Duodenal mucosa (tissue), 2 donors: ENCODE measurements at regions not wholly inside any gene's neighbourhood (a gene's known extent, or its start where the extent isn't known, plus 50 kb on each side); places are given as distances from the start of the nearest gene placed in this dataset.
"Not testable (repeated sequence)": the region's sequence is repeated elsewhere in the genome, so short reads cannot be mapped to it uniquely, and the experiment has no call there.

ENCODE experiments used
- H3K27ac ChIP-seq: one replicate; pipeline ENCODE4 v1.7.0; 2013; ENCODE audit warnings: low read depth, low read length
- H3K27me3 ChIP-seq, 2 donors: one replicate each; pipeline ENCODE4 v1.7.0; 2013; ENCODE audit warnings: low read length in 2 of 2, control low read depth in 1 of 2; ENCODE audit not compliant: insufficient read depth in 2 of 2, control insufficient read depth in 1 of 2
- H3K36me3 ChIP-seq, 2 donors: one replicate each; pipeline ENCODE4 v1.7.0; 2013; ENCODE audit warnings: low read length in 2 of 2, control low read depth in 1 of 2; ENCODE audit not compliant: insufficient read depth in 2 of 2, control insufficient read depth in 1 of 2
- H3K4me1 ChIP-seq, 2 donors: one replicate each; pipeline ENCODE4 v1.7.0; 2013; ENCODE audit warnings: low read length in 2 of 2, control low read depth in 1 of 2; ENCODE audit not compliant: insufficient read depth in 2 of 2, control insufficient read depth in 1 of 2
- H3K4me3 ChIP-seq, 2 donors: one replicate each; pipeline ENCODE4 v1.7.0; 2013; ENCODE audit warnings: low read length in 2 of 2, low read depth in 1 of 2
- H3K9ac ChIP-seq, 2 donors: one replicate each; pipeline ENCODE4 v1.7.0; 2013; ENCODE audit warnings: low read length in 2 of 2, low read depth in 1 of 2
- H3K9me3 ChIP-seq, 2 donors: one replicate each; pipeline ENCODE4 v1.7.0; 2013; ENCODE audit warnings: low read length in 2 of 2, control low read depth in 1 of 2; ENCODE audit not compliant: control insufficient read depth in 1 of 2

DNA sequence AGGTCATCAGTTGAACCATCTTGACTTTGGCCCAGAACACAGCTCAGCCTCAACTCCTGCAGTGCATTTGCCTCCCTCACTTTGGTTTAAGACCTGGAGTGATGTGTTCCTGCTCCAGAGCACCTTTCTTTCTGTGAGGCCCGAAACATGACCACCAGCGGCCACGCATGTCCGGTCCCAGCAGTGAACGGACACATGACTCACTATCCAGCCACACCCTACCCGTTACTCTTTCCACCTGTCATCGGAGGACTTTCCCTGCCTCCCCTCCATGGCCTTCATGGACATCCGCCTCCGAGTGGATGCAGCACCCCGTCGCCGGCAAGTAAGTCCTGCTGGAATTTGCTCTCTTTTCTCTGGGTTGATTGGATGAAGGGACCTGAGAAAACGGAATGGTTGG is 253.8 kb upstream of the RARB start:
- no peak overlapping the region for H3K4me3 ChIP-seq
- no peaks in the 10 kb centered on the region for H3K4me1 ChIP-seq
- H3K36me3 ChIP-seq = no peaks in the 10 kb centered on the region
- H3K27me3 ChIP-seq = no peaks in the 10 kb centered on the region
- no peak overlapping the region for H3K27ac ChIP-seq
- no peaks in the 10 kb centered on the region for H3K9me3 ChIP-seq
- H3K9ac ChIP-seq = no peak overlapping the region

DNA sequence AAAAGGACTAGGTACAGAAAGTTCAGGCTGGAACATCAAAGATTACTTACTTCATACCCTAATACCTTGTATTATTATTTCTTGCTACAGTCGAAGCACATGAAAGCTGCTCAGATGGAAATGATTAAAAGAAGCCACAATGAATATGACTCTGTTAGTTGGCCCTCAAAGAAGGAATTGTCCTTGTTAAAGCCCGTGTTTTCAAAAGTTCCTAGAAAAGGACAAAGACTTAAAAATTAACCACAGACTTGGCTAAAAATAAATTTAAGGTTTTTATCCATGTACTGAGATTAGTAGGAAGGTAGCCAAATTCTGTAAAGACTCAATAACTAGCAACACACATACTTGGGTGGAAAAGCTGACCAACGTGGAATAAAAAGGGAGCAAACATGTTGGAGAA is 251.0 kb upstream of the RARB start:
- Histone ChIP-seq H3K36me3 (no peaks in the 10 kb centered on the region), H3K4me1 (no peaks in the 10 kb centered on the region), H3K27ac (no peak overlapping the region), H3K9ac (no peak overlapping the region), H3K4me3 (no peak overlapping the region), H3K27me3 (no peaks in the 10 kb centered on the region), H3K9me3 (no peaks in the 10 kb centered on the region)

DNA sequence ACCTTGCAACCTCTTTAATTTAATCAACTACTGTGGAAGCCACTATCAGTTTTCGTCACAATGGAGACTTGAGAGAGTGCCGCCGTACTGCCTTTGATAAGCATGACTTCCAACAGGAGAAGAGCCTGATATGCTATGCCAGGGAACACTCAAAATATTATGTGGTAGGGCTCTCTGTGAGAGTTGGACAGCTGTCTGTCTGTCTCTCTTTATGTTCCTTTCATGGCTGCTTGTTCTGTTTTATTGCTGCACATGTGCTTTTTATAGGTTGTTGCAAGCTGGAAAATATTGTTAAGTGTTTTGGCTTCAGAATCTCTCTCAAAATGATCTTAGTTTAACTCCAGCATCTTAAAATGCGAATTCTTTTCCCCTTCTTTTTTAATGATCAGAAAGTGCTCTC is 249.4 kb upstream of the RARB start:
- Histone ChIP-seq H3K27ac (no peak overlapping the region), H3K36me3 (no peaks in the 10 kb centered on the region), H3K9ac (no peak overlapping the region), H3K4me3 (no peak overlapping the region), H3K27me3 (no peaks in the 10 kb centered on the region), H3K4me1 (no peaks in the 10 kb centered on the region), H3K9me3 (no peaks in the 10 kb centered on the region)

DNA sequence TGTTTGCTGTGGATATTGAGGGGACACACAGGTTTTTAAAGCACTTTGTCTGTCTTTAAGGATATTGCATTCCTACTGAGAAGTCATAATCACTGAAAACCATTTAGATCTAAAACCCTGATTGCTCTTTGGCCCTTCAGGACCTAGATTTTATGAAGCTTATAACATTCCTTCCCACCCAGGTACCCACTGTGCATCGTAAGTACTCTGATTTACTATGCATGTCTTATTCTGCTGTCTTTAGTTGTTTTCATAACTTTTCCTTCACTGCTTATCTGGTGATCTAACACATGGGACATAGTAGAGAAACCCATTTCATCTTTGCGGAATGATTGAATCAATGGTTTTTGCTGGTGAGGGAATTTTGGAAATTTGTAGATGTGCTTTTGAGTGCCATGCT is 247.0 kb upstream of the RARB start:
- H3K27ac ChIP-seq = no peak overlapping the region
- no peaks in the 10 kb centered on the region for H3K36me3 ChIP-seq
- H3K4me3 ChIP-seq = no peak overlapping the region
- no peaks in the 10 kb centered on the region for H3K4me1 ChIP-seq
- no peaks in the 10 kb centered on the region for H3K9me3 ChIP-seq
- no peak overlapping the region for H3K9ac ChIP-seq
- H3K27me3 ChIP-seq = no peaks in the 10 kb centered on the region

DNA sequence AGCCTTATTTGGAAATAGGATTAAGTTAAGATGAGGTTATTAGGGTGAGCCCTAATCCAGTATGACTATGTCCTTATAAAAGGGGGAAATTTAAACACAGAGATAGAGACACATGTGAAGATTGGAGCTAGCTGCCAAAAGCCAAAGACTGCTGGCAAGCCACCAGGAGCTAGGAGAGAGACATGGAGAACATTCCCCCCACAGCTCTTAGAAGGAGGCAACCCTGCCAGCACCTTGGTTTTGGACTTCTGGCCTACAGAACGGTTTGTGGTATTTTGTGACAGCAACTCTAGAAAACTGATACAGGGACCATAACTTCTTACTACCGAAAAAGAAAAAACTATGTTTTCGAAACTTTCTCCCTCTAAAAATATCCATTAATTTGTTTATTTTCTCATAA is 245.3 kb upstream of the RARB start:
- Histone ChIP-seq H3K4me3 (no peak overlapping the region), H3K9me3 (no peaks in the 10 kb centered on the region), H3K36me3 (no peaks in the 10 kb centered on the region), H3K27me3 (no peaks in the 10 kb centered on the region), H3K9ac (no peak overlapping the region), H3K27ac (no peak overlapping the region), H3K4me1 (no peaks in the 10 kb centered on the region)

DNA sequence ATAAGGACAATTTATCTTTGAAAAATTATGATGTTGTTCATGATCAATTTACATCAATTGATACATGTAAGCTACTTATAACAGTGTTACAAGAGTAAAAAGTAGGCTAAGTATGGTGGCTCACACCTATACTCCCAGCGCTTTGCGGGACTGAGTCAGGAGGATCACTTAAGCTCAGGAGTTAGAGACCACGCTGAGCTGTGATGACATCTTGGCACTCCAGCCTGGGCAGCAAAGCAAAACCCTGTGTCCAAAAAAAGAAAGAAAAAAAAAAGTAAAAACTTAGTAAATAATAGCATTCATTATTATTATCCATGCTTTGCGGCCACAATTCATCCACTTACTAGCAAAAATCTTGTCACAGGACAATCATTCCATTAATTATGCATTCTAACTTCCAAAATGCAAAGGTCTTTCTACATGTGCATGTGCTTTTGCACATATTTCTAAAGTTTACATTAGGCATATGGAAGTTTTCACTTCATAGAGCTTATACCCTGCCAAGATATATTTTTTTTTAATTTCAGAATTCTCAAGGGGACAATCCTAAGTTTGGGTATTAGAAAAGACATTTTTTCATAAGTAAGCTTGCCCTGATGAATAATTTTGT is 243.3 kb upstream of the RARB start:
- no peaks in the 10 kb centered on the region for H3K36me3 ChIP-seq
- no peaks in the 10 kb centered on the region for H3K9me3 ChIP-seq
- no peak overlapping the region for H3K4me3 ChIP-seq
- H3K27me3 ChIP-seq = no peaks in the 10 kb centered on the region
- H3K9ac ChIP-seq = no peak overlapping the region
- no peak overlapping the region for H3K27ac ChIP-seq
- H3K4me1 ChIP-seq = no peaks in the 10 kb centered on the region

DNA sequence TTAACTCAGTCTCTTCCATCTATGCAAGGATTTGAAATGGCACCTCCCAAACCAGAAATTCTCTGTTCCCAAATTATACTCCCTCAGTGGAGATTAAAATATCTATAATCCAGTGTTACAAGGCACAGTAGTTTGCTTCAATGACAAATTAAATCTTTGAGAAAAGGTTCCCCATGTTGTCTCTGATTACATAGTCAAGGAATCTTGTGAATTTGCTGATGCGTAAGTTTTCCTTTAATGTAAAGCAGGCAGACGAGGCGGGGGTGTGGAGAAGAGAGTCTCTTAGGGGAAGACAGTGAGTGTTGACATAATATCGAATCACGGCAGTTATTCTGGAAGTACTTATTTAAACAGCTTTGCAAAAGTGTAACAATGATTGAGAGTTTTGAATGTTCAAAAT is 236.4 kb upstream of the RARB start:
- Histone ChIP-seq H3K9me3 (no peaks in the 10 kb centered on the region), H3K9ac (no peak overlapping the region), H3K27ac (no peak overlapping the region), H3K4me1 (no peaks in the 10 kb centered on the region), H3K27me3 (no peaks in the 10 kb centered on the region), H3K36me3 (no peaks in the 10 kb centered on the region), H3K4me3 (no peak overlapping the region)

DNA sequence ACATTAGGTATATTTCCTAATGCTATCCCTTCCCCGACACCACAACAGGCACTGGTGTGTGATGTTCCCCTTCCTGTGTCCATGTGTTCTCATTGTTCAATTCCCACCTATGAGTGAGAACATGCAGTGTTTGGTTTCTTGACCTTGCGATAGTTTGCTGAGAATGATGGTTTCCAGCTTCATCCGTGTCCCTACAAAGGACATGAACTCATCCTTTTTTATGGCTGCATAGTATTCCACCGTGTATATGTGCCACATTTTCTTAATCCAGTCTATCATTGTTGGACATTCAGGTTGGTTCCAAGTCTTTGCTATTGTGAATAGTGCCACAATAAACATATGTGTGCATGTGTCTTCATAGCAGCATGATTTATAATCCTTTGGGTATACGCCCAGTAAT is 228.5 kb upstream of the RARB start:
- not testable (repeated sequence) for H3K4me3 ChIP-seq, H3K36me3 ChIP-seq, H3K9me3 ChIP-seq, H3K27ac ChIP-seq, H3K9ac ChIP-seq, H3K4me1 ChIP-seq, H3K27me3 ChIP-seq

DNA sequence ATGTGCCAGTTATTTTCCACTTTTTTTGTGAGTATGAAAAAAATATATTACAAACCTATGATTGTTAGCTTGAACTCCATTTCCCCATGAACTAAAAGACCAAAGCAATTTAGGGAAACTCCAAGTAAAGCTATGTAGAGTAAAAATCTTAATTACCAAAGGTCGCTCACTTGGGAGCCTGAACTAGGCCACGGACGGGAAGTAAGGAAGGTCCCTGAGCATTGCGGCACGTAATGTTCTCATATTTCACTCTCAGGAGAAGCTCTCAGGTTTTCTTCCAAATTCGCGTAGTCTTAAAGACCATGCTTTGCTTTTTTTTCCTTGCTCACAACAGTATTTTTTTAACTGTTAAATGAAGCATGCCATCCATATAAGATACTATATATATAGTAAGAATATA is 215.3 kb upstream of the RARB start:
- H3K9me3 ChIP-seq = no peaks in the 10 kb centered on the region
- no peak overlapping the region for H3K9ac ChIP-seq
- H3K4me3 ChIP-seq = no peak overlapping the region
- H3K36me3 ChIP-seq = no peaks in the 10 kb centered on the region
- H3K27ac ChIP-seq = no peak overlapping the region
- H3K27me3 ChIP-seq = no peaks in the 10 kb centered on the region
- no peaks in the 10 kb centered on the region for H3K4me1 ChIP-seq

DNA sequence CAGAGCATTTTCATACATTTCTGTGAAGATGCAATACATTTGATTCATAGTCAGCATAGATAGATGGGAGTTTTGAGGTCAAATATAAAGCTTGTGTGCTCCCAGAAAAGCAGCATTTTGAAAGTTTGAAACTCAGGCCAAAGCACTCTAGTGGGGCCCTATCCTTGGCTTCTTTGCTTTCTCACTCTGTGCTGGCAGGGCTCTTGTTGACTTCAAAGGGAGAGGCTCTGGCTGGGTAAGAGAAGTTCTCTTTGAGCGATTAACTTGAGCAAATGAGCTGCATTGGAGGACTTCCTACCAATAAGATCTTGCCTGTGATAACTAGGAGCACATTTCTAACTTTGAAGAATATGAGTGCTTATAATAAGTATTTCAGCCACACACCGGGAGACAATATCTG is 214.0 kb upstream of the RARB start:
- Histone ChIP-seq H3K4me3 (no peak overlapping the region), H3K27ac (no peak overlapping the region), H3K9me3 (no peaks in the 10 kb centered on the region), H3K36me3 (no peaks in the 10 kb centered on the region), H3K9ac (no peak overlapping the region), H3K4me1 (no peaks in the 10 kb centered on the region), H3K27me3 (no peaks in the 10 kb centered on the region)

DNA sequence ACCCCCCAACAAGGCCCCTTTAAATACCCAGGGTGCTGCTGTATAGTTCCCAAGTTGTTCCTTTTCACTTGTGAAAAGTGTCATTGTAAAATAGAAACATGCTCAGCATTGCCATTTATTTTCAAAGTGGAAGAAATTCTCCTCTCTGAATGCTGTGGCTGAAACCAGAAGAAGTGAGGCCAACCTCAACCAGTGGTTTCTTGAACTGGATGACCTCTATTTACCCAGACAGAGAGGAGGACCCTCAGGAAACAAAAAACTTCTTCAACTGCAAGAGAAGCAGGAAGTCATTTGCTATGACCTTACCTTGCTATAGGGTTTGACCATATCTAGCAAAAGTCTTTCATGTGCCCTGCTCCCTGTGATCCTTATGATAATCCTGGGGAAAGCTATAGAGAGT is 209.7 kb upstream of the RARB start:
- H3K9me3 ChIP-seq = no peaks in the 10 kb centered on the region
- no peak overlapping the region for H3K4me3 ChIP-seq
- no peaks in the 10 kb centered on the region for H3K27me3 ChIP-seq
- H3K27ac ChIP-seq = no peak overlapping the region
- no peak overlapping the region for H3K9ac ChIP-seq
- no peaks in the 10 kb centered on the region for H3K4me1 ChIP-seq
- H3K36me3 ChIP-seq = no peaks in the 10 kb centered on the region
